ENCODE measurements at regions not wholly inside any gene's neighbourhood (a gene's known extent, or its start where the extent isn't known, plus 50 kb on each side); places are given as distances from the start of the nearest gene placed in this dataset.

- no peaks in the 10 kb centered on the region for H3K9me3 ChIP-seq
Observed at GRCh38 chr12:91990525-91990924, 155.1 kb downstream of the BTG1 start.

GRCh38 chr12:91989143-91989542 lies 156.5 kb downstream of the BTG1 start:
- no peak overlapping the region for H3K4me3 ChIP-seq
- H3K27ac ChIP-seq, result no peak overlapping the region
- peaks cover 0 to 42% of the 10 kb centered on the region in 2 donors for H3K4me1 ChIP-seq
- H3K27me3 ChIP-seq, result no peaks in the 10 kb centered on the region
- no peaks in the 10 kb centered on the region for H3K9me3 ChIP-seq
- H3K36me3 ChIP-seq, result no peaks in the 10 kb centered on the region
- DNase-seq (ENCODE audit: low spot score), result no peak
- TF ChIP-seq, protein P1, sequence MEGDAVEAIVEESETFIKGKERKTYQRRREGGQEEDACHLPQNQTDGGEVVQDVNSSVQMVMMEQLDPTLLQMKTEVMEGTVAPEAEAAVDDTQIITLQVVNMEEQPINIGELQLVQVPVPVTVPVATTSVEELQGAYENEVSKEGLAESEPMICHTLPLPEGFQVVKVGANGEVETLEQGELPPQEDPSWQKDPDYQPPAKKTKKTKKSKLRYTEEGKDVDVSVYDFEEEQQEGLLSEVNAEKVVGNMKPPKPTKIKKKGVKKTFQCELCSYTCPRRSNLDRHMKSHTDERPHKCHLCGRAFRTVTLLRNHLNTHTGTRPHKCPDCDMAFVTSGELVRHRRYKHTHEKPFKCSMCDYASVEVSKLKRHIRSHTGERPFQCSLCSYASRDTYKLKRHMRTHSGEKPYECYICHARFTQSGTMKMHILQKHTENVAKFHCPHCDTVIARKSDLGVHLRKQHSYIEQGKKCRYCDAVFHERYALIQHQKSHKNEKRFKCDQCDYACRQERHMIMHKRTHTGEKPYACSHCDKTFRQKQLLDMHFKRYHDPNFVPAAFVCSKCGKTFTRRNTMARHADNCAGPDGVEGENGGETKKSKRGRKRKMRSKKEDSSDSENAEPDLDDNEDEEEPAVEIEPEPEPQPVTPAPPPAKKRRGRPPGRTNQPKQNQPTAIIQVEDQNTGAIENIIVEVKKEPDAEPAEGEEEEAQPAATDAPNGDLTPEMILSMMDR (IDR thresholded peaks at IDR 0.05), result no peak

More at GRCh38 chr12:91990525-91990924, 155.1 kb downstream of the BTG1 start:
- TF ChIP-seq, protein P1 (IDR thresholded peaks at IDR 0.05), result no peak
- DNase-seq (ENCODE audit: low spot score), result no peak
- no peaks in the 10 kb centered on the region for H3K27me3 ChIP-seq
- H3K27ac ChIP-seq, result peak overlapping the region in 1 of 2 donors; percentile 39
- H3K4me3 ChIP-seq, result no peak overlapping the region
- no peaks in the 10 kb centered on the region for H3K36me3 ChIP-seq
- H3K4me1 ChIP-seq, result peaks cover 0 to 28% of the 10 kb centered on the region in 2 donors

DNA sequence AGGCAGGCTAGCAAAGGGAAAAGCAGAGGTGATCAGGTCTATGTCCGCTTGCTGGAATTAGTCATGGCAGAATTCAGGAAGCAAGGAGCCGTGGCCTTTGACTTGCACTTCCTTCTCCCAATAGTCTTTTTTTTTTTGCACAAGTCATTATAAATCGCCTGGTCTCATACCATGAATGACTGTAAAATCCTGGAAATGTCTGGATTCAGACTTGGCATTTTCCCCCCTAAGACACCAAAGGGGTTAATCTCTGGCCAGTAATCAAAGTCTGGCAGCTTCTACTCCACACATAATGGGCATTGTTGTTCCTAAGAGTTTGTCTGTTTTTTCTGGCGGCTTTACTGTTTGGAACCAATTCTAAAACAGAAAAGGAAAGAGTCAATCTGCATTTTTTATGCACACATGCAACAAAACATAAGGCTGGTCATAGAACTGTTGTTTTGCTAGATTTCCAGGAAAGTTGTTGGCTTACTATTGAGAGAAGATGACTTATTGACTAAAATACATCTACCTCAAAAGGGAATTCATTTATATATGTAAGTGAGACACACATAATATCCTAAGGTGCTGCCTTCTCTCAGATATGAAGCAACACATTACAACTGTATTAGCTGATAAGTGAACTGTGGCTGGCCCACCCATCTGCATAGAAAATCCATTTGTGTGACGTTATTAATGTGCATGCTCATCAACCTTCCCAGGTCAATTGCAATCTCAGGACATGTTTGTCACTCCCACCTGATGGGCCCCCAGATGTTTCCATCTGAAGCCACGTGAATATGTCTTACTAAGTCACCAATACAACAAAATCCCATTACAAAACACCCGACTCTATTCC lies 157.3 kb downstream of the BTG1 start:
- Histone ChIP-seq H3K4me1 (peaks cover 0 to 47% of the 10 kb centered on the region in 2 donors), H3K9me3 (no peaks in the 10 kb centered on the region), H3K36me3 (no peaks in the 10 kb centered on the region), H3K27me3 (no peaks in the 10 kb centered on the region), H3K4me3 (no peak overlapping the region), H3K27ac (no peak overlapping the region)
- TF ChIP-seq, protein P1 (IDR thresholded peaks at IDR 0.05), result no peak
- no peak for DNase-seq (ENCODE audit: low spot score)

GRCh38 chr12:91986084-91986483 lies 159.6 kb downstream of the BTG1 start:
- no peaks in the 10 kb centered on the region for H3K36me3 ChIP-seq
- DNase-seq (ENCODE audit: low spot score), result no peak
- H3K4me1 ChIP-seq, result peaks cover 0 to 55% of the 10 kb centered on the region in 2 donors
- peak overlapping the region in 1 of 2 donors; percentile 35 for H3K27ac ChIP-seq
- TF ChIP-seq, protein P1 (IDR thresholded peaks at IDR 0.05), result no peak
- H3K4me3 ChIP-seq, result no peak overlapping the region
- H3K9me3 ChIP-seq, result no peaks in the 10 kb centered on the region
- H3K27me3 ChIP-seq, result no peaks in the 10 kb centered on the region

- no peaks in the 10 kb centered on the region for H3K36me3 ChIP-seq
- peaks cover 0 to 55% of the 10 kb centered on the region in 2 donors for H3K4me1 ChIP-seq
- no peaks in the 10 kb centered on the region for H3K27me3 ChIP-seq
- H3K27ac ChIP-seq, result no peak overlapping the region
- TF ChIP-seq, protein P1 (IDR thresholded peaks at IDR 0.05), result no peak
- DNase-seq (ENCODE audit: low spot score), result no peak
- no peak overlapping the region for H3K4me3 ChIP-seq
- no peaks in the 10 kb centered on the region for H3K9me3 ChIP-seq
Observed at GRCh38 chr12:91985002-91985787, 160.5 kb downstream of the BTG1 start.

Data from right atrium auricular region (tissue), 2 donors.